ENCODE measurements at regions not wholly inside any gene's neighbourhood (a gene's known extent, or its start where the extent isn't known, plus 50 kb on each side); places are given as distances from the start of the nearest gene placed in this dataset.

- Histone ChIP-seq H3K4me1 (no peaks in the 10 kb centered on the region), H3K4me3 (no peak overlapping the region), H3K27me3 (no peaks in the 10 kb centered on the region), H3K36me3 (no peaks in the 10 kb centered on the region), H3K27ac (no peak overlapping the region), H3K9me3 (no peaks in the 10 kb centered on the region)
- TF ChIP-seq POLR2A (IDR thresholded peaks at IDR 0.05): no peak
- TF ChIP-seq POLR2AphosphoS5 (IDR thresholded peaks at IDR 0.05): no peak
- no peak for TF ChIP-seq EP300 (IDR thresholded peaks at IDR 0.05)
- TF ChIP-seq CTCF (IDR thresholded peaks at IDR 0.05): no peak
- WGBS: 92% methylated on average over 3 of the region's 3 CpGs
- DNase-seq (ENCODE audit: low spot score in 2 of 2): no peak
Observed at GRCh38 chr6:130773860-130774259, 53.3 kb upstream of the SMLR1 start.

GRCh38 chr6:130775411-130776012 lies 51.7 kb upstream of the SMLR1 start:
- TF ChIP-seq CTCF (IDR thresholded peaks at IDR 0.05) (no peak), EP300 (IDR thresholded peaks at IDR 0.05) (no peak), POLR2A (IDR thresholded peaks at IDR 0.05) (no peak), POLR2AphosphoS5 (IDR thresholded peaks at IDR 0.05) (no peak)
- 45% methylated on average over 3 of the region's 3 CpGs for WGBS

GRCh38 chr6:130776287-130776925 lies 50.8 kb upstream of the SMLR1 start:
- TF ChIP-seq CTCF (IDR thresholded peaks at IDR 0.05) (no peak), EP300 (IDR thresholded peaks at IDR 0.05) (no peak), POLR2A (IDR thresholded peaks at IDR 0.05) (no peak), POLR2AphosphoS5 (IDR thresholded peaks at IDR 0.05) (no peak)
- Histone ChIP-seq H3K27ac (no peak overlapping the region), H3K27me3 (no peaks in the 10 kb centered on the region), H3K4me1 (no peaks in the 10 kb centered on the region), H3K9me3 (no peaks in the 10 kb centered on the region), H3K4me3 (no peak overlapping the region), H3K36me3 (no peaks in the 10 kb centered on the region)
- WGBS: 40% methylated on average over 3 of the region's 3 CpGs
- DNase-seq (ENCODE audit: low spot score in 2 of 2): no peak

More at GRCh38 chr6:130775411-130776012, 51.7 kb upstream of the SMLR1 start:
- H3K4me3 ChIP-seq: no peak overlapping the region
- no peak overlapping the region for H3K27ac ChIP-seq
- no peaks in the 10 kb centered on the region for H3K36me3 ChIP-seq
- H3K9me3 ChIP-seq: no peaks in the 10 kb centered on the region
- H3K27me3 ChIP-seq: no peaks in the 10 kb centered on the region
- H3K4me1 ChIP-seq: no peaks in the 10 kb centered on the region
- no peak for DNase-seq (ENCODE audit: low spot score in 2 of 2)

Data from suprapubic skin (tissue), 4 donors.